ENCODE measurements at regions not wholly inside any gene's neighbourhood (a gene's known extent, or its start where the extent isn't known, plus 50 kb on each side); places are given as distances from the start of the nearest gene placed in this dataset.

DNA sequence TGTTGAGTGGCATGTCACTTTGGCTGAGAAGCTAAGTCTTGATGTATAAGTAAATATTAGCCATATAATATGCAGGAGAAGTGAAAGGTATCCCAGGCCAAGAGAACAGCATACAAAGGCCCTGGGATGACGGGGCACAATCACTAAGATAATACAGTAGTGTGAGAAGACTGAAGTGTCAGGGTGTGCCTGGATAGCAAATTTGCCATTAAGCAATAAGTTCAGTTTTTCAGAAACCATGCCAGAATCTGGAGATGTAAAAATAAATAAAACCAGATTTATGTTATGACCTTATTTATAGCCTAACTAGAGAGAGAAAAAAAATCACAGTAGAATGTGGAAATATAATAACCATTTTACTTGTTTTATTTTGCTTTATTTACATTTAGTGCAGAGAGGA, 1858.7 kb upstream of the CELF4 start:
- WGBS, 2 donors: 84 to 88% methylated on average over 1 of the region's 1 CpG
- Histone ChIP-seq H3K4me3 (no peak overlapping the region), H3K27me3 (no peaks in the 10 kb centered on the region), H3K9me3 (no peaks in the 10 kb centered on the region), H3K36me3 (no peaks in the 10 kb centered on the region), H3K27ac (no peak overlapping the region), H3K4me1 (no peaks in the 10 kb centered on the region)
- no peak for DNase-seq
- TF ChIP-seq CTCF (IDR thresholded peaks at IDR 0.05): no peak
- no peak for TF ChIP-seq POLR2A (IDR thresholded peaks at IDR 0.05)
- TF ChIP-seq POLR2AphosphoS5 (IDR thresholded peaks at IDR 0.05): no peak
- intact Hi-C loops (cut with DNase I): no loop called here

DNA sequence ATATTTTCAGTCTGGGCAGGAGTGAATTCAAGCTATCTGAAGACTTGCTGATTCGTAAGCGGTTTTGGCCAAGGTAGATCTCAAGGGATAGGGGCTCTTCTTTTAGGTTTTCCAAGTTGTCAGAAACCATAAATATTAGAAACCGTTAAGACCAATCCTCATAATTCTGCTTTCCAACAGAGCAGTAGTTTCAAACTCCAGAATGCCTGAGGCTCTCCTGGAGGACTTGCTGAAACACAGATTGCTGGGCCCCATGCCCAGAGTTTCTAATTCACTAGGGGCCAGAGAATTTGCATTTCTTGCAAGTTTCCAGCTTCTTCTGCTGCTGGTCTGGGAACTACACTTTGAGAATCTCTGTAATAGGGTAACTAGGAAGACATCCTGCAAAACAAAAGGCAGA, 1855.7 kb upstream of the CELF4 start:
- intact Hi-C loops (cut with DNase I): no loop called here
- TF ChIP-seq EP300 (IDR thresholded peaks at IDR 0.05): no peak
- no peaks in the 10 kb centered on the region for H3K4me1 ChIP-seq
- no peaks in the 10 kb centered on the region for H3K36me3 ChIP-seq
- no peaks in the 10 kb centered on the region for H3K27me3 ChIP-seq
- H3K9me3 ChIP-seq: no peaks in the 10 kb centered on the region
- no peak overlapping the region for H3K4me3 ChIP-seq
- H3K27ac ChIP-seq: no peak overlapping the region
- WGBS, 2 donors: 93 to 94% methylated on average over 3 of the region's 3 CpGs
- no peak for DNase-seq

DNA sequence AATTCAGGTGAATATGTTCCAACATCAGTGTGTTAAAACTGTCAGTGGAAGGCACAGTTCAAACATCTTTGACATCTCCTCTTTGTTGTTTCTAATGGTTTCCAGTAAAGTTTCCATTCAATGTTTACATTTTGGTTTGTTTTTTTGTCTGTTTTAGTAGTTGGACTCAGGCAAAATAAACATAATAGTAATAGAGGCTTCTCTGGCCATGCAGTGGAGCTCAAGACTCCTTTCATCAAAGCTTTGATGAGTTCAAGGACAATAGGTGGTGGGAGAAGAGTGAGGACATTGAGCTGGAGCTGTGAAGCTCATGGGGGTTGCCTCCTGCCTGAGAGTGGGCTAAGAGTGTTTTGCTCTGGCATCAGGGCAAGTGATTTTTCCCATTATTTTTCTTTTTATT, 1853.7 kb upstream of the CELF4 start:
- DNase-seq: no peak
- no peaks in the 10 kb centered on the region for H3K36me3 ChIP-seq
- intact Hi-C loops (cut with DNase I): no loop called here
- no peak overlapping the region for H3K4me3 ChIP-seq
- H3K27me3 ChIP-seq: no peaks in the 10 kb centered on the region
- H3K4me1 ChIP-seq: no peaks in the 10 kb centered on the region
- no peaks in the 10 kb centered on the region for H3K9me3 ChIP-seq
- TF ChIP-seq EP300 (IDR thresholded peaks at IDR 0.05): no peak
- TF ChIP-seq POLR2A (IDR thresholded peaks at IDR 0.05): no peak
- TF ChIP-seq CTCF (IDR thresholded peaks at IDR 0.05): no peak
- H3K27ac ChIP-seq: no peak overlapping the region

DNA sequence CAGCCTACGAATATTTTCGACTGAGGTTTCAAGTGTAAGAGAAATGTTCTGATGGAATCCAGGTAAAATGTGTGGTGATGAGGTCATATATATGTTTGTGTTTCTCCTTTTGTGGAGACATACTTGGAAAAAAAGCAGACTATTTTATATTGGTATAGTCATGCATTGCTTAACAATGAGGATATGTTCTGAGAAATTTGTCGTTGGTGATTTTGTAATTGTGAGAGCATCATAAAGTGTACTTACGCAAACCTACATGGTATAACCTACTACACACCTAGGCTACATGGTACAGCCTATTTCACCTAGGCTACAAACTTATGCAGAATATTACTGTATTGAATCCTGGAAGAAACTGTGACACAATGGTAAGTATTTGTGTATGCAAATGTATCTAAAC, 1849.9 kb upstream of the CELF4 start:
- DNase-seq: no peak
- Histone ChIP-seq H3K27me3 (no peaks in the 10 kb centered on the region), H3K9me3 (no peaks in the 10 kb centered on the region), H3K36me3 (no peaks in the 10 kb centered on the region), H3K27ac (no peak overlapping the region), H3K4me1 (no peaks in the 10 kb centered on the region), H3K4me3 (no peak overlapping the region)
- no peak for TF ChIP-seq POLR2AphosphoS5 (IDR thresholded peaks at IDR 0.05)
- no peak for TF ChIP-seq POLR2A (IDR thresholded peaks at IDR 0.05)
- no peak for TF ChIP-seq CTCF (IDR thresholded peaks at IDR 0.05)
- TF ChIP-seq EP300 (IDR thresholded peaks at IDR 0.05): no peak
- intact Hi-C loops (cut with DNase I): no loop called here
- 92 to 94% methylated on average over 4 of the region's 4 CpGs for WGBS, 2 donors

- TF ChIP-seq POLR2A (IDR thresholded peaks at IDR 0.05) (no peak), EP300 (IDR thresholded peaks at IDR 0.05) (no peak), POLR2AphosphoS5 (IDR thresholded peaks at IDR 0.05) (no peak), CTCF (IDR thresholded peaks at IDR 0.05) (no peak)
- H3K9me3 ChIP-seq: no peaks in the 10 kb centered on the region
- no peaks in the 10 kb centered on the region for H3K36me3 ChIP-seq
- DNase-seq: no peak
- no peak overlapping the region for H3K4me3 ChIP-seq
- intact Hi-C loops (cut with DNase I): no loop called here
- WGBS, 2 donors: 75 to 87% methylated on average over 4 of the region's 4 CpGs
- no peaks in the 10 kb centered on the region for H3K27me3 ChIP-seq
- H3K27ac ChIP-seq: no peak overlapping the region
- H3K4me1 ChIP-seq: no peaks in the 10 kb centered on the region
These were observed 1848.6 kb upstream of the CELF4 start for GRCh38 chr18:39414009-39414700.

All from sigmoid colon (tissue), 6 donors.